Upper lobe of left lung (tissue), 6 donors: ENCODE measurements at regions not wholly inside any gene's neighbourhood (a gene's known extent, or its start where the extent isn't known, plus 50 kb on each side); places are given as distances from the start of the nearest gene placed in this dataset.

Source experiments
- ATAC-seq, 2 donors: fragments of 200-7000 bp; cut with Tn5 transposase; one replicate each; pipeline ENCODE4 v1.9.1; 2022; ENCODE audit warnings: mild to moderate bottlenecking in 2 of 2, moderate library complexity in 2 of 2; ENCODE audit not compliant: low FRiP score in 2 of 2
- DNase-seq, 2 donors: peaks; one replicate each; pipeline ENCODE4 v3.0.0-alpha.2; 2019 to 2020
- H3K27ac ChIP-seq, 4 donors: fragments of 200-600 bp; sonication (generic); one replicate each; pipeline ENCODE4 v1.5.1; 2016 to 2019
- H3K27me3 ChIP-seq, 4 donors: fragments of 200-600 bp; sonication (generic); one replicate each; pipeline ENCODE4 v1.5.1; 2017 to 2019
- H3K36me3 ChIP-seq, 4 donors: fragments of 200-600 bp; sonication (generic); one replicate each; pipeline ENCODE4 v1.5.1; 2016 to 2019
- H3K4me1 ChIP-seq, 4 donors: fragments of 200-600 bp; sonication (generic); one replicate each; pipeline ENCODE4 v1.5.1; 2018 to 2019
- H3K4me3 ChIP-seq, 4 donors: fragments of 200-600 bp; sonication (generic); one replicate each; pipeline ENCODE4 v1.5.1; 2017 to 2019; ENCODE audit warnings: mild to moderate bottlenecking in 2 of 4, moderate library complexity in 1 of 4
- H3K9me3 ChIP-seq, 4 donors: fragments of 200-600 bp; sonication (generic); one replicate each; pipeline ENCODE4 v1.5.1; 2018 to 2019
- CTCF ChIP-seq, 6 experiments: fragments of 450-650 bp in 4 of 6; fragments of 200-600 bp in 2 of 6; sonication (generic) in 2 of 6; IDR thresholded peaks; one replicate each; pipeline ENCODE4 v1.5.1; 2016 to 2019; ENCODE audit warnings: antibody characterized with exemption in 6 of 6
- EP300 ChIP-seq, 4 donors: sonication (generic); formaldehyde crosslinking; IDR thresholded peaks; one replicate each; pipeline ENCODE4 v1.5.1; 2017; ENCODE audit warnings: antibody characterized with exemption in 4 of 4, control low read depth in 2 of 4
- POLR2A ChIP-seq, 4 donors: fragments of 450-650 bp; IDR thresholded peaks; one replicate each; pipeline ENCODE4 v1.5.1; 2016 to 2017; ENCODE audit warnings: antibody characterized with exemption in 4 of 4, mild to moderate bottlenecking in 2 of 4
- POLR2AphosphoS5 ChIP-seq, 2 donors: sonication (generic); formaldehyde crosslinking; IDR thresholded peaks; one replicate each; pipeline ENCODE4 v1.5.1; 2017; ENCODE audit warnings: antibody characterized with exemption in 2 of 2
- WGBS, 2 donors: methylation state at CpG; one replicate each; pipeline ENCODE4 v1.1.5; 2017 to 2018; 5-methylcytosine and 5-hydroxymethylcytosine counted together
- donor health status: DM: no; HTN: no; CAD: no; lungs with moderate emphysema.
- donor health status: DM: no; HTN: yes; CAD: no; lungs with severe emphysema.

- DNase-seq (no peak), ATAC-seq (no peak)
These were observed 141.7 kb upstream of the PRLR start for GRCh38 chr5:35371951-35372426.

GRCh38 chr5:35370871-35371270 lies 140.6 kb upstream of the PRLR start:
- Histone ChIP-seq H3K27me3 (no peaks in the 10 kb centered on the region), H3K27ac (no peak overlapping the region), H3K9me3 (no peaks in the 10 kb centered on the region), H3K36me3 (no peaks in the 10 kb centered on the region), H3K4me1 (peaks cover 0 to 3% (median 0%) of the 10 kb centered on the region in 4 donors), H3K4me3 (no peak overlapping the region)
- ATAC-seq (no peak), DNase-seq (no peak)
- TF ChIP-seq EP300 (IDR thresholded peaks at IDR 0.05), result no peak
- no peak for TF ChIP-seq POLR2AphosphoS5 (IDR thresholded peaks at IDR 0.05)
- TF ChIP-seq POLR2A (IDR thresholded peaks at IDR 0.05), result no peak
- TF ChIP-seq CTCF (IDR thresholded peaks at IDR 0.05), result no peak
- WGBS, 2 donors, result 61 to 64% methylated on average over 2 of the region's 2 CpGs

More at GRCh38 chr5:35371951-35372426, 141.7 kb upstream of the PRLR start:
- Histone ChIP-seq H3K36me3 (no peaks in the 10 kb centered on the region), H3K27me3 (no peaks in the 10 kb centered on the region), H3K9me3 (no peaks in the 10 kb centered on the region), H3K4me3 (no peak overlapping the region), H3K4me1 (peaks cover 0 to 3% (median 0%) of the 10 kb centered on the region in 4 donors), H3K27ac (no peak overlapping the region)
- TF ChIP-seq POLR2AphosphoS5 (IDR thresholded peaks at IDR 0.05), result no peak
- no peak for TF ChIP-seq EP300 (IDR thresholded peaks at IDR 0.05)
- no peak for TF ChIP-seq CTCF (IDR thresholded peaks at IDR 0.05)
- TF ChIP-seq POLR2A (IDR thresholded peaks at IDR 0.05), result no peak
- WGBS, 2 donors, result 41 to 53% methylated on average over 1 of the region's 1 CpG

GRCh38 chr5:35369965-35370790 lies 139.9 kb upstream of the PRLR start:
- TF ChIP-seq CTCF (IDR thresholded peaks at IDR 0.05) (no peak), EP300 (IDR thresholded peaks at IDR 0.05) (no peak), POLR2A (IDR thresholded peaks at IDR 0.05) (no peak), POLR2AphosphoS5 (IDR thresholded peaks at IDR 0.05) (no peak)
- ATAC-seq, result no peak
- Histone ChIP-seq H3K9me3 (no peaks in the 10 kb centered on the region), H3K36me3 (no peaks in the 10 kb centered on the region), H3K4me1 (peaks cover 0 to 3% (median 0%) of the 10 kb centered on the region in 4 donors), H3K27ac (no peak overlapping the region), H3K4me3 (no peak overlapping the region), H3K27me3 (no peaks in the 10 kb centered on the region)
- 54 to 60% methylated on average over 7 of the region's 7 CpGs for WGBS, 2 donors
- DNase-seq, result no peak

- Histone ChIP-seq H3K27me3 (no peaks in the 10 kb centered on the region), H3K27ac (no peak overlapping the region), H3K4me1 (peaks cover 0 to 3% (median 0%) of the 10 kb centered on the region in 4 donors), H3K36me3 (no peaks in the 10 kb centered on the region), H3K9me3 (no peaks in the 10 kb centered on the region), H3K4me3 (no peak overlapping the region)
- TF ChIP-seq CTCF (IDR thresholded peaks at IDR 0.05), result no peak
- no peak for TF ChIP-seq POLR2A (IDR thresholded peaks at IDR 0.05)
- no peak for TF ChIP-seq EP300 (IDR thresholded peaks at IDR 0.05)
- no peak for TF ChIP-seq POLR2AphosphoS5 (IDR thresholded peaks at IDR 0.05)
- ATAC-seq (no peak), DNase-seq (no peak)
- WGBS, 2 donors, result 85 to 90% methylated on average over 1 of the region's 1 CpG
These were observed 137.2 kb upstream of the PRLR start for GRCh38 chr5:35367526-35367925.
